Mononuclear cell (primary cell): ENCODE measurements at regions not wholly inside any gene's neighbourhood (a gene's known extent, or its start where the extent isn't known, plus 50 kb on each side); places are given as distances from the start of the nearest gene placed in this dataset.

Experiments used
- H3K27me3 ChIP-seq: 2 replicates; pipeline ENCODE4 v1.6.0; 2011; ENCODE audit warnings: low read length, control low read depth; ENCODE audit not compliant: insufficient read depth
- H3K4me1 ChIP-seq: 2 replicates; pipeline ENCODE4 v1.5.1; 2011; ENCODE audit warnings: mild to moderate bottlenecking, low read length, control low read depth; ENCODE audit not compliant: insufficient read depth
- H3K4me3 ChIP-seq: 2 replicates; pipeline ENCODE4 v1.5.1; 2011; ENCODE audit warnings: mild to moderate bottlenecking, low read length, moderate library complexity
- H3K9me3 ChIP-seq: 2 replicates; pipeline ENCODE4 v1.5.1; 2011; ENCODE audit warnings: low read depth, mild to moderate bottlenecking, control low read depth, low read length

DNA sequence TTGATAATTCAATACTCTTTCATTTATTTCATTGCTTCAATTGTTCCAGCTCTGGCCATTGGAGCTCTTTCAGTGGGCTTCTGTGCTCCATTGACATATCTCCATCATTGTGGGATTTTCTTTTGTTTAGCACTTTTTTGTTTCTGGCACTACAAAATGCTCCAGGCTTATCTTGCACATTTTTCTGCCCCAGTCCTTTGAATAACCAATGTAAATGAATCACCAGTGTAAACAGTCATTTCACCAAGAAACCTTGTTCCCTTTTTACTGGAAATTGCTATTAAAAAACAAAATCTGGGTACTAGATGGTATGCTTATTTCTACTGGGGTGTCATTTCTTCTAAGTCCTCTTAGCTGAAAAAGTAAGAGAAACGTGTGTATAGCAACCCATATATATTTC, 173.0 kb upstream of the LYPLAL1 start:
- peaks cover 10% of the 10 kb centered on the region for H3K9me3 ChIP-seq
- no peaks in the 10 kb centered on the region for H3K27me3 ChIP-seq
- H3K4me3 ChIP-seq: no peak overlapping the region
- no peaks in the 10 kb centered on the region for H3K4me1 ChIP-seq

DNA sequence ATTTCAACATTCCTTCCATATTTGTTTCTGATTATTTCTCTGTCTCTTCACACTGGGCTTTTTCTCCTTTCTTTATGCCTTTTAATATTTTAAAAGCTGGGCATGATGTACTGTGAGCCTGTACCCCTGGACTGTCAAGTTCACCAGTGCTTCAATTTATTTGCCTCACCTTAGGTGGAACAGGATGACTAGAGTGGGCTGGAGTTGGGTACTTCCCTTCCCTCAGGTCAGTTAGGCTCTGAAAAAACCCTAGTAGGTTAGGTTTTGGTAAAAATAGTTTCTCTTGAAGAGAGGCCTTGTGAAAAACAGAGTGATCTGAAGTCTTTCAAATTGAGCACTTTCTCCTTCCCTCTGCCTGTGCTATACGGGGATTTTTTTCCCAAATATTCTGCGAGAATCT, 163.0 kb upstream of the LYPLAL1 start:
- Histone ChIP-seq H3K27me3 (no peaks in the 10 kb centered on the region), H3K4me3 (no peak overlapping the region), H3K4me1 (no peaks in the 10 kb centered on the region), H3K9me3 (no peaks in the 10 kb centered on the region)

DNA sequence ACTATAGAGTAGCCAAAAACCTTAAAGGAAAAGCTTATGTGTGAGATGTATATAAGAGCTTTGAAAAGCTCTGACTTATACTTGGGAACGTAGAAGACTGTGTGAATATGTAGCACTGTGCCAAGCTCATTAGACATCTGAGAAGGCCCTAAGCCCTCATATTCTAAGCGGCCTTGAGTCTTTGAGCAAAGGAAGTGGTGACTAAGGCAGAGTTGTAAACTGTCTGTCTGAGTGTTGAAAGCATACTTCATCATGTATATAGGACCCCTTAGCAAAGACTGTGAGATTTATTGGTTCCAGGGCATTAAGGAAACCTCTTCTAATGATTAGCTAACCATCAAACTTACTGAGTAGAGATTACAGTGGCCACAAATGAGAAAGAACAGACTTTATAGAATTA, 153.3 kb upstream of the LYPLAL1 start:
- H3K4me1 ChIP-seq: no peaks in the 10 kb centered on the region
- H3K9me3 ChIP-seq: no peaks in the 10 kb centered on the region
- no peak overlapping the region for H3K4me3 ChIP-seq
- no peaks in the 10 kb centered on the region for H3K27me3 ChIP-seq

DNA sequence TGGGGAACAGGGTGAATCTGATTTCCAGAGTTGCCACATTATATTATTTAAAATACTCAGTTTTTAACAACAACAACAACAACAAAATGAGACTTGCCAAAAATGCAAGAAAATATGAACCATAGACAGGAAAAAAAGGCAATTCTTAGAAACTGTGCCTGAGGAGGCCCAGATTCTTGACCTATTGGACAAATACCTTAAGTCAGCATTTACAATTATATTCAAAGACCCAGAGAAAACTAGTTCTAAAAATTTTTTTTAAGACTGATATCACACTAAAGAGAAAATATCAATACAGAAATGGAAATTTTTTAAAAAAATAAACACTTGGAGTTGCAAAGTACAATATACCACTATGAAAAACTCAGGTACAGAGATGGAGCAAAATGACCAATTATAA, 152.8 kb upstream of the LYPLAL1 start:
- no peak overlapping the region for H3K4me3 ChIP-seq
- no peaks in the 10 kb centered on the region for H3K9me3 ChIP-seq
- H3K27me3 ChIP-seq: no peaks in the 10 kb centered on the region
- no peaks in the 10 kb centered on the region for H3K4me1 ChIP-seq

DNA sequence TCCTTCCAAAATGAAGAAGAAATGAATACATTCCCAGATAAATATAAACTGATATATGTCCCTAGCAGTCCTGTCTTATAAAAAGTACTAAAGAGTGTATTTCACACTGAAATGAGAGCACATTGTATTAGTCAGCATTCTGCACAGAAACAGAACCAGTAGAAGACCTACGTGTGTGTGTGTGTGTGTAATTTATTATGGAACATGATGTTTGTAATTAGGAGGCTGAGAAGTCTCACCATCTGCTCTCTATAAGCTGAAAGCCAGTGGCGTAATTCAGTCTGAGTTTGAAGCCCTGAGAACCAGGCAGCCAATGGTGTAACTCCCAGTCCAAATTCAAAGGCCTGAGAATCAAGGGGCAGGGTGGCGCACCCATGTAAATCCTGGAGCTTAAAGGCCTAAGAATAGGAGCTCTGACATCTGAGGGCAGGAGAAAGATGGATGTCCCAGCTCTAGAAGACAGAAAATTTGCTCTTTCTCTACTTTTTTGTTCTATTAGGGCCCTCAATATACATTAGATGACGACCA, 146.5 kb upstream of the LYPLAL1 start:
- Histone ChIP-seq H3K4me3 (no peak overlapping the region), H3K4me1 (no peaks in the 10 kb centered on the region), H3K27me3 (no peaks in the 10 kb centered on the region), H3K9me3 (no peaks in the 10 kb centered on the region)

DNA sequence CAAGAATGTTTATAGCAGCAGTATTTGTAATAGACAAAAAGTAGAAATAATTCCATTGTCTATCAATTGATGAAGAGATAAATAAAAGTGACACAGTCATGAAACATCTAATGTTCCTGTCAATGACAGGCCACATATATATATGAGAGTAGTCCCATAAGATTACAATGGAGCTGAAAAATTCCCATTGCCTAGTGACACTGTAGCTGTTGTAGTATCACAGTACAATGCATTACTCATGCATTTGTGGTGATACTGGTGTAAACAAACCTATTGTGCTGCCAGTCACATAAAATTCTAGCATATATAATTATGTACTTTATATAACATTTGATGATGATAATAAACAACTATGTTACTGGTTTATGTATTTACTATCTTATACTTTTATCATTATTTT, 141.9 kb upstream of the LYPLAL1 start:
- Histone ChIP-seq H3K9me3 (no peaks in the 10 kb centered on the region), H3K4me3 (no peak overlapping the region), H3K27me3 (no peaks in the 10 kb centered on the region), H3K4me1 (no peaks in the 10 kb centered on the region)

DNA sequence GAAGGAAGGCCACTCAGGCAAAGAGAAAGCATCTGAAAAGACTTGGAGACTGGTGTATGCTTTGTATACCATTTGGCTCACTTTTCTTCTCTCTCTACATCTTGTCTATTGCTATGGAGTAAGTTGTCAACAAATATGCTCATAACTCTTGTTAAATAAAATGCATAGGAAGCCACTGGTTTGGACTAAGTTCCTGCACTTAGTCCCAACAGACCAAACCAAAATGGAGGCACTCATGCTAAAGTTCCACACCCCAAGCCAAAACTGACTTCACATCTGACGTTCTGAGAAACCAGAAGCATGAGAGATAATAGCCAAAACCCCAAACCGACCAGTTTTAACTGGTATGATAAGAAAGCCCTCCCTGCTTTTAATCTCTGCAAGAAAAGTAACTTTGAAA, 135.3 kb upstream of the LYPLAL1 start:
- Histone ChIP-seq H3K4me3 (no peak overlapping the region), H3K9me3 (no peaks in the 10 kb centered on the region), H3K27me3 (no peaks in the 10 kb centered on the region), H3K4me1 (no peaks in the 10 kb centered on the region)

DNA sequence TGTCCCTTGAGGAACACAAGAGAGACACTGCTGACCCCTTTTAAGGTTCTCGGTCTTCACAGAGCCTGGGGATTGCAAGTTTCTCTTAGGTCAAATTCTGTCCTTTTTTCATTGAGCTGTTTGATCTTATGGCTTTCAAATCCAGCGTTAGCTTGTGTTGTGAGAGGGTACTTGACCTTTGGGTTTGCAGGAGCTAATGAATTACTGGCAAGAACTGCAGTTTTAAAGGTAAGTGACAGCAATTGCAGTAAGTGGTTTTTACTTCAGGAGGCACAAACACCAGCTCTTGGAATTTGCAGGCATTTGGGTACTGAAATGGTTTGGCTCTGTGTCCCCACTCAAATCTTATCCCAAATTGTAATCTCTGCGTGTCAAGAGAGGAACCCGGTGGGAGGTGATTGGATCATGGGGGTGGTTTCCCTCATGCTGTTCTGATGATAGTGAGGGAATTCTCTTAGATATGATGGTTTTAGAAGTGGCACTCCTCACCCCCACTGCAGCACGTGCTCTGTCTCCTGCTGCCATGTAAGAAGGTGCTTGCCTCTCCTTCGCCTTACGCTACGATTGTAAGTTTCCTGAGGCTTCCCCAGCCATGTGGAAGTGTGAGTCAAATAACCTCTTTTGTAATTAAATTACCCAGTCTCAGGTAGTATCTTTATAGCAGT, 134.5 kb upstream of the LYPLAL1 start:
- Histone ChIP-seq H3K27me3 (no peaks in the 10 kb centered on the region), H3K9me3 (no peaks in the 10 kb centered on the region), H3K4me1 (no peaks in the 10 kb centered on the region), H3K4me3 (no peak overlapping the region)

DNA sequence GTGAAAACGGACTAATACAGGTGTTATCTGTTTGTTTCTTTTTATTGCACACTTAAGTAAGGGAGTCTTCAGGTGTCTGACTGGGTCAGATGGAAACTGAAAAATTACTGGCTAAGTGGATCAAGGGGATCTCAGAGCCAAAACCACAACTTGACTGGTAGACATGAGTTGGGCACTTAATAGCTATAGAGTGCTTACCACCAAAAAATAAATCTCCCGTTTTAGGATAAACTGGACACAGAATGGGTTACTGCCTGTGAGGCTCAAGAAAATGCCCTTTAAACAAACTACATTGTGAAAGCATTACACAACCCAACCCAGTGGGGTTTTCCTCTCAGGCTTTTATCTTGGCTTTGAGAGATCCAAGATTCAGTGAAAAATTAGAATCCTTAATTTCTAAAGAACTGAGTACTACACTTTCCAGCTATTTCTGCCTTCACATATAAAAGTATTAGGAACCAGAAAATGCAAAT, 134.0 kb upstream of the LYPLAL1 start:
- Histone ChIP-seq H3K27me3 (no peaks in the 10 kb centered on the region), H3K9me3 (no peaks in the 10 kb centered on the region), H3K4me1 (no peaks in the 10 kb centered on the region), H3K4me3 (no peak overlapping the region)

DNA sequence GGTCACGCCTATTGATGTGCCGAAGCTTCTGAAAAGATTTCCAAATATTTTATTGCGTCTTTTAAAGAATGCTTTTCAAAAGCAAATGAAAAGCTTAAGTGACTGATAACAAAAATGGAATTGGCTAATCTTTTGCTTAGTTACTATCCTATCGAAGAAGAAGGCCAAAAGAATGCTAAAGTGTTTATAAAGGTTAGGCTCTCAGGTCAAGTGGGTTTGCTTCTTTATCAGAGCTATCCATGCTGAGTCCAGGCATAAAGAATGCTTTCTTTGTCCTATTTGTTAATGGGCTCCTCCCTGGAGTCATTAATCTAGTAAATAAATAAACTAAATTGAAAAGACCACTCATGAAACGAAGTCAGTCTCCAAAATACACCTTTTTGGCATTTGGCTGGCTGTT, 133.4 kb upstream of the LYPLAL1 start:
- H3K4me1 ChIP-seq: no peaks in the 10 kb centered on the region
- H3K4me3 ChIP-seq: no peak overlapping the region
- no peaks in the 10 kb centered on the region for H3K9me3 ChIP-seq
- H3K27me3 ChIP-seq: no peaks in the 10 kb centered on the region

DNA sequence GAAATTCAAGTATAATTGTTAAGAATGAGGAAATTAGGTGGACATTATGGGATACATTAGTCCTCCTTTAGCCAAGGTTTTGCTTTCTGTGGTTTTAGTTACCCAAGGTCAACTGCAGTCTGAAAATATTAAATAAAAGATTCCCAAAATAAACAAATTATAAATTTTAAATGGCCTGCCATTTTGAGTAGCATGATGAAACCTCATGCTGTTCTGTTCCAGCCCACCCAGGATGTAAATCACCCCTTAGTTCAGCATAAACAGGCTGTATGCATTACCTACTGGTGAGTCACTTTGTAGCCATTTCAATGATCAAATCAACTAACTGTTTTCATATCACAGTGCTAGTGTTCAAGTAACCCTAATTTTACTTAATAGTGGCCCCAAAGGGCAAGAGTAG, 132.5 kb upstream of the LYPLAL1 start:
- H3K27me3 ChIP-seq: no peaks in the 10 kb centered on the region

DNA sequence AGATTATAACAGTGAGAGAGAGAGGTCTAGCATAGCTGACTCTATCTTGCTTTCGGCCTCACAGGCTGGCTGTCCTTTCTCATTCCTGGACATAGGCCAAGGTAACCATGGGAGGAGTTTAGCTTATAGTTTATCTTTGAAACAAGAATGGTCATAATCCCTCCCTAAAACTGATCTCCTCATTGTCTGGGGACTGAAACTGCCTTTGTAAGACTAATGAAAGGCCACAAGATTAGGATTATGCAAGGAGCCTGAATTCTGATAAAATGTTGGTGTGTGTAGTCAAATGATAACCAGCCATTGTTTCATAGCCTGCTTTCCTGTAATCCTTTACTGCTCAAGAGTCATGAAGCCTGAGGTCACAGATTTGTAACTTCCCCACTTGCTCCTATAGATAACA, 131.9 kb upstream of the LYPLAL1 start:
- Histone ChIP-seq H3K27me3 (no peaks in the 10 kb centered on the region), H3K4me1 (no peaks in the 10 kb centered on the region), H3K9me3 (no peaks in the 10 kb centered on the region), H3K4me3 (no peak overlapping the region)

More for the DNA sequence above, 132.5 kb upstream of the LYPLAL1 start:
- H3K9me3 ChIP-seq: no peaks in the 10 kb centered on the region
- no peaks in the 10 kb centered on the region for H3K4me1 ChIP-seq
- no peak overlapping the region for H3K4me3 ChIP-seq

DNA sequence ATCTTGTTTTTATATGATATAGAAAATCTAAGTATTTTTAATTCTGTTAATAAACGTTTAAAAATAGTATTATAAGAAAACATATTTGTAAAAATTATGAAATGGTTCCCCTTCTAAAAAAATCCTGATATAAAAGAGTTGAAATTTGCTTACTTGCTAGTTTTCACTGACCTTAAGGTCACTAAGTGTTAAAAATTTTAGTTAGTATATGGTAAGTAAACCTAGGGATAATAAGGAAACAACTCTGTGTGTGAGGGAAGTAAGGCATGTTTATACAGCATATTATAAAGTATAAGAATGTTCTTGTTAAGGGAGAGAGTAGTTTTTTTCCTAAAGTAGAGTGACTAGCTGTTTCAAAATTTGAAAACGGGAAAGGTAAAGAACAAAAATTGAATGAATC, 130.9 kb upstream of the LYPLAL1 start:
- Histone ChIP-seq H3K4me1 (no peaks in the 10 kb centered on the region), H3K27me3 (no peaks in the 10 kb centered on the region), H3K4me3 (no peak overlapping the region), H3K9me3 (no peaks in the 10 kb centered on the region)

DNA sequence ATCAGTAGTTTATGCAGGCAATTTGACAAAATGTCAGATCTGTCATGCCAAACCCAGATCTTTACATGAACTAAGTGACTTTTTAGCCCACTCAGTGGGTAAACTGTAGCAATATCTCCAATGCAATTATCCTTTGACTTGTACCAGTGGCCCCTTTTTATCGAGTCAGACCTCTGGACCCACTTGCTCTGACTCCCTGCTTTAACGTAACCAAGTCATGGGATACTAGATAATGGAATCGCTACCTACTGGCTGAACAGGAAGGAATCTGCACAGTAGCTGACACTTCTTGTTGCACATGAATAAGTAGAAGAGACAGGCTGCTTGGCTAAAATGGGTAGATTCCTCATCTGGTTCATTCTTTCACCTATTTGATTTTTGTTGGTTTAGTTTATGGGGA, 128.4 kb upstream of the LYPLAL1 start:
- Histone ChIP-seq H3K4me3 (no peak overlapping the region), H3K9me3 (no peaks in the 10 kb centered on the region), H3K4me1 (no peaks in the 10 kb centered on the region), H3K27me3 (no peaks in the 10 kb centered on the region)

DNA sequence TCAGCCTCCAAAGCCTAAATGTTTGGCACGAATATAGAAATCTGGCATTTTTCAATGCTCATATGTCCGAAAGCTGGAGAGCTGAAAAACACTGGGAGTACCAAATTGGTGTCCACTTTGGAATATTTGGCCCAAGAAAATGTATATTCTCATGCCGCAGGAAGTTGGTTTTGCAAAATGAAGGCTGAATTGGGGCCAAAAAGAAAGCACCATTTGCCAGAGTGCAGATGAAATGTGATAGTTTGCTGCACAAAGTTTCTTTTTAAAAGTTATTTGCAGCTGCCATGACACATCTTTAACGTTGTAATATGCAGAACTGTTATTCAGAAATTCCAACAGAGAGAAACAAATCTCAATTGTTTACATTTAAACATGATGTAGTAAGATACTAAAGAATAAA, 124.2 kb upstream of the LYPLAL1 start:
- Histone ChIP-seq H3K4me3 (no peak overlapping the region), H3K9me3 (no peaks in the 10 kb centered on the region), H3K27me3 (no peaks in the 10 kb centered on the region), H3K4me1 (no peaks in the 10 kb centered on the region)

DNA sequence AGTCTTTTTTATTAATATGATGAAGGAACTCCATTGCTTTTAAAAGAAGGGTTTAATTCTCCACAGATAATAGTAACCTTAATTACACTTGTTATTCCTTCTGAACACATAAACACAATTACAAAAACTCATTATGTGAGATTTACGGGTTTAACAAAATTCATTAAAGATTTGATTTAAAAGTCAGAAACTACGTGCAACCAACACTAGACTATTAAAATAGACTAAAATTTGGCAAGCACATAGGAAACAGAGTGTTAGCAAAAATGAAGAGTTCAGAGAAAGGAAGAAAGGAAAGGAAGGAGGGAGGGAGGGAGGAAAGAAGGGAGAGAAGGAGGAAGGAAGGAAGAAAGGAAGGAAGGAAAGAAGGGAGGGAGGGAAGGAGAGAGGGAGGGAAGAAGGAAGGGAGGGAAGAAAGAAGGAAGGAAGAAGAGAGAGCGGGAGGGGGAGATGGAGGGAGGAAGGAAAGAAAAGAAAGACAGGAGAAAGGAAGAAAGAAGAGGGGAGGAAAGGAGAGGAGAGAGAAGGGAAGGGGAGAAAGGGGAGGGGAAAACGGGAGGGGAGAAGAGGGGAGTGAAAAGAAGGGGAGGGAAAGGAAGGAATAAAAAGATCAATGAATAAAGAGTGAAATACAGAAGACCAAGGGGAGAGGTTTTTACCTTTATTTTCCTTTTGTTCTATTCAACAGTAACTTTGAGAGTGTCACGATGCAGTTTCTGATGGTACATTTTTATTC, 123.4 kb upstream of the LYPLAL1 start:
- Histone ChIP-seq H3K4me1 (no peaks in the 10 kb centered on the region), H3K27me3 (no peaks in the 10 kb centered on the region), H3K9me3 (no peaks in the 10 kb centered on the region), H3K4me3 (no peak overlapping the region)
